ENCODE measurements at regions not wholly inside any gene's neighbourhood (a gene's known extent, or its start where the extent isn't known, plus 50 kb on each side); places are given as distances from the start of the nearest gene placed in this dataset.

DNA sequence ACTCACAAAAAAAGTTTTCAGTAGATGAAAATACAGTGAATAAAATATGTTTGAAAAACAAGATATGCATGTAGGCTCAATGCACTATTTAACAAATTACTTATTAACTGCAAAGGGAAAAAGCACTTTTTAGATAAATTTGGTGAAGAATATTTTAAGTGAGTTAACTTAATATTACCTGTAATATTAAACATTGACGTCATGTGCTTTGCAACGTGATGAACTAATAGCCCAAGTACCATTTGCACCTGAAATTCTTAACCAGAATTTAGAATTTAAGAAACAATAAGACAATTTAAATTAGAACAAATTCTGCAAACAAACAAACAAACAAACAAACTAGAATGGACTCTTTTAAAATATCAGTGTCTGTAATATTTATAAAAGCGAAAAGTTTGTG is 659.0 kb upstream of the NOVA1 start:
- H3K9me3 ChIP-seq (ENCODE audit: low read length), result no peaks in the 10 kb centered on the region
- H3K36me3 ChIP-seq (ENCODE audit: insufficient read depth, low read length), result no peaks in the 10 kb centered on the region
- H3K27me3 ChIP-seq (ENCODE audit: insufficient read depth, low read depth, low read length), result no peaks in the 10 kb centered on the region
- no peak overlapping the region for H3K27ac ChIP-seq (ENCODE audit: low read length)
- no peak overlapping the region for H2AFZ ChIP-seq (ENCODE audit: low read depth, low read length)
- no peaks in the 10 kb centered on the region for H3K79me2 ChIP-seq (replicated peaks; ENCODE audit: insufficient read depth, low read length)
- no peak overlapping the region for H3K9ac ChIP-seq (ENCODE audit: low read length)
- no peaks in the 10 kb centered on the region for H3F3A ChIP-seq (ENCODE audit: insufficient read depth, low read length, poor library complexity, severe bottlenecking)
- H3K9me2 ChIP-seq (ENCODE audit: insufficient read depth, low read length), result no peaks in the 10 kb centered on the region
- no peak overlapping the region for H3K4me3 ChIP-seq (ENCODE audit: low read length)
- TF ChIP-seq EP300 (conservative IDR thresholded peaks at IDR 0.05; ENCODE audit: poor library complexity, severe bottlenecking) (no peak), TAF1 (IDR thresholded peaks at IDR 0.05; ENCODE audit: low read depth) (no peak), REST (IDR thresholded peaks at IDR 0.05; ENCODE audit: borderline replicate concordance) (no peak), CTCF (IDR thresholded peaks at IDR 0.05; ENCODE audit: poor library complexity, severe bottlenecking) (no peak), SMC3 (conservative IDR thresholded peaks at IDR 0.05; ENCODE audit: poor library complexity) (no peak), MXI1 (conservative IDR thresholded peaks at IDR 0.05; ENCODE audit: poor library complexity, severe bottlenecking) (no peak), RAD21 (conservative IDR thresholded peaks at IDR 0.05) (no peak), EZH2 (IDR thresholded peaks at IDR 0.05; ENCODE audit: borderline replicate concordance, insufficient read depth, low read length, poor library complexity, severe bottlenecking) (no peak), POLR2AphosphoS5 (IDR thresholded peaks at IDR 0.05) (no peak)
- no peaks in the 10 kb centered on the region for H4K20me1 ChIP-seq (ENCODE audit: insufficient read depth)
- H3K4me2 ChIP-seq (ENCODE audit: low read length), result no peak overlapping the region

- H2AFZ ChIP-seq (ENCODE audit: low read depth, low read length), result no peak overlapping the region
- TF ChIP-seq EZH2 (IDR thresholded peaks at IDR 0.05; ENCODE audit: borderline replicate concordance, insufficient read depth, low read length, poor library complexity, severe bottlenecking), result no peak
- TF ChIP-seq EP300 (conservative IDR thresholded peaks at IDR 0.05; ENCODE audit: poor library complexity, severe bottlenecking), result no peak
- no peak for TF ChIP-seq POLR2AphosphoS5 (IDR thresholded peaks at IDR 0.05)
- TF ChIP-seq TAF1 (IDR thresholded peaks at IDR 0.05; ENCODE audit: low read depth), result no peak
- no peak for TF ChIP-seq CTCF (IDR thresholded peaks at IDR 0.05; ENCODE audit: poor library complexity, severe bottlenecking)
- no peak for TF ChIP-seq REST (IDR thresholded peaks at IDR 0.05; ENCODE audit: borderline replicate concordance)
- TF ChIP-seq SMC3 (conservative IDR thresholded peaks at IDR 0.05; ENCODE audit: poor library complexity), result no peak
- TF ChIP-seq RAD21 (conservative IDR thresholded peaks at IDR 0.05), result no peak
- no peak for TF ChIP-seq MXI1 (conservative IDR thresholded peaks at IDR 0.05; ENCODE audit: poor library complexity, severe bottlenecking)
- H3K27me3 ChIP-seq (ENCODE audit: insufficient read depth, low read depth, low read length), result no peaks in the 10 kb centered on the region
- H3K36me3 ChIP-seq (ENCODE audit: insufficient read depth, low read length), result no peaks in the 10 kb centered on the region
- no peak overlapping the region for H3K4me3 ChIP-seq (ENCODE audit: low read length)
- H3K79me2 ChIP-seq (replicated peaks; ENCODE audit: insufficient read depth, low read length), result no peaks in the 10 kb centered on the region
- H3K9me3 ChIP-seq (ENCODE audit: low read length), result no peaks in the 10 kb centered on the region
- H3K9ac ChIP-seq (ENCODE audit: low read length), result no peak overlapping the region
- H3K9me2 ChIP-seq (ENCODE audit: insufficient read depth, low read length), result no peaks in the 10 kb centered on the region
- no peaks in the 10 kb centered on the region for H3F3A ChIP-seq (ENCODE audit: insufficient read depth, low read length, poor library complexity, severe bottlenecking)
- no peak overlapping the region for H3K27ac ChIP-seq (ENCODE audit: low read length)
- H3K4me2 ChIP-seq (ENCODE audit: low read length), result no peak overlapping the region
- no peaks in the 10 kb centered on the region for H4K20me1 ChIP-seq (ENCODE audit: insufficient read depth)
Measured at GRCh38 chr14:27267876-27268275, 670.0 kb upstream of the NOVA1 start.
